Keratinocyte (primary cell): ENCODE measurements at regions not wholly inside any gene's neighbourhood (a gene's known extent, or its start where the extent isn't known, plus 50 kb on each side); places are given as distances from the start of the nearest gene placed in this dataset.

ENCODE experiments used
- DNase-seq: peaks from one replicate; pipeline ENCODE4 v3.0.0-alpha.2; 2011; ENCODE audit warnings: low read depth, missing footprints, low spot score
- FAIRE-seq: peaks from 2 replicates; lab custom pipeline; 2011; peaks lifted over from hg19 to GRCh38; lab: Jason Lieb, UNC
- H2AFZ ChIP-seq: 2 replicates; pipeline ENCODE4 v1.6.0; 2012; ENCODE audit warnings: low read length, control low read depth, inconsistent platforms; ENCODE audit not compliant: control insufficient read depth
- H3K27ac ChIP-seq: 2 replicates; pipeline ENCODE4 v1.5.1; 2011; ENCODE audit warnings: low read length; ENCODE audit not compliant: control insufficient read depth, insufficient read depth
- H3K27me3 ChIP-seq: 3 replicates; pipeline ENCODE4 v1.6.0; 2011; ENCODE audit warnings: low read length; ENCODE audit not compliant: control insufficient read depth, insufficient read depth; ENCODE audit errors: extremely low read depth
- H3K36me3 ChIP-seq, 2 experiments: 2 replicates in 1 of 2; 3 replicates in 1 of 2; pipeline ENCODE4 v1.5.1; 2011; ENCODE audit warnings: low read length in 2 of 2, mild to moderate bottlenecking in 1 of 2; ENCODE audit not compliant: control insufficient read depth in 2 of 2, insufficient read depth in 2 of 2; ENCODE audit errors: extremely low read depth in 1 of 2
- H3K4me1 ChIP-seq: 3 replicates; pipeline ENCODE4 v1.5.1; 2011; ENCODE audit warnings: low read length; ENCODE audit not compliant: control insufficient read depth, insufficient read depth; ENCODE audit errors: extremely low read depth
- H3K4me2 ChIP-seq: 3 replicates; pipeline ENCODE4 v1.6.0; 2011; ENCODE audit warnings: low read depth, low read length; ENCODE audit not compliant: control insufficient read depth, insufficient read depth; ENCODE audit errors: extremely low read depth
- H3K4me3 ChIP-seq, 3 experiments: fragments of 200-600 bp in 1 of 3; sonication (generic) in 1 of 3; 2 replicates in 2 of 3; 3 replicates in 1 of 3; pipeline ENCODE4 v1.5.1; 2011 to 2016; ENCODE audit warnings: low read length in 3 of 3, mild to moderate bottlenecking in 3 of 3, control low read depth in 2 of 3, inconsistent platforms in 1 of 3, low read depth in 1 of 3, mixed read lengths in 1 of 3, mixed run types in 1 of 3, moderate library complexity in 1 of 3; ENCODE audit not compliant: control insufficient read depth in 2 of 3, insufficient read depth in 2 of 3; ENCODE audit errors: extremely low read depth in 1 of 3
- H3K79me2 ChIP-seq: 2 replicates; pipeline ENCODE4 v1.6.0; 2012; ENCODE audit warnings: low read length; ENCODE audit not compliant: control insufficient read depth, insufficient read depth
- H3K9ac ChIP-seq: 3 replicates; pipeline ENCODE4 v1.6.0; 2011; ENCODE audit warnings: low read length; ENCODE audit not compliant: control insufficient read depth, insufficient read depth; ENCODE audit errors: extremely low read depth
- H3K9me1 ChIP-seq: 3 replicates; pipeline ENCODE4 v1.6.0; 2011; ENCODE audit warnings: low read length; ENCODE audit not compliant: control insufficient read depth, insufficient read depth; ENCODE audit errors: extremely low read depth
- H3K9me3 ChIP-seq: 2 replicates; pipeline ENCODE4 v1.5.1; 2012; ENCODE audit warnings: low read depth, low read length; ENCODE audit not compliant: control insufficient read depth
- H4K20me1 ChIP-seq: 3 replicates; pipeline ENCODE4 v1.6.0; 2011; ENCODE audit warnings: low read length; ENCODE audit not compliant: control insufficient read depth, insufficient read depth; ENCODE audit errors: extremely low read depth
- EZH2 ChIP-seq: IDR thresholded peaks from one replicate; pipeline ENCODE4 v1.6.1; 2012; ENCODE audit warnings: inconsistent platforms, mild to moderate bottlenecking, low read length, moderate library complexity
- dilution Hi-C: fragments of 300-500 bp; cut with MboI; formaldehyde crosslinking; loops from one replicate; pipeline ENCODE4 v1.7.0; 2020; ENCODE audit warnings: low sequenced_read_pairs; ENCODE audit not compliant: extremely low pct_ligation_motif_present
- TF ChIP-seq, protein P1 (sequence below), 3 experiments: IDR thresholded peaks in 1 of 3; conservative IDR thresholded peaks in 1 of 3; optimal IDR thresholded peaks in 1 of 3; 2 replicates in 2 of 3; 3 replicates in 1 of 3; pipeline versions ENCODE3 to v1.5.1; 2011; ENCODE audit warnings: low read length in 3 of 3, mild to moderate bottlenecking in 3 of 3, moderate library complexity in 2 of 3, control low read depth in 1 of 3, inconsistent platforms in 1 of 3; ENCODE audit not compliant: insufficient read depth in 2 of 3; ENCODE audit errors: extremely low read depth in 1 of 3

DNA sequence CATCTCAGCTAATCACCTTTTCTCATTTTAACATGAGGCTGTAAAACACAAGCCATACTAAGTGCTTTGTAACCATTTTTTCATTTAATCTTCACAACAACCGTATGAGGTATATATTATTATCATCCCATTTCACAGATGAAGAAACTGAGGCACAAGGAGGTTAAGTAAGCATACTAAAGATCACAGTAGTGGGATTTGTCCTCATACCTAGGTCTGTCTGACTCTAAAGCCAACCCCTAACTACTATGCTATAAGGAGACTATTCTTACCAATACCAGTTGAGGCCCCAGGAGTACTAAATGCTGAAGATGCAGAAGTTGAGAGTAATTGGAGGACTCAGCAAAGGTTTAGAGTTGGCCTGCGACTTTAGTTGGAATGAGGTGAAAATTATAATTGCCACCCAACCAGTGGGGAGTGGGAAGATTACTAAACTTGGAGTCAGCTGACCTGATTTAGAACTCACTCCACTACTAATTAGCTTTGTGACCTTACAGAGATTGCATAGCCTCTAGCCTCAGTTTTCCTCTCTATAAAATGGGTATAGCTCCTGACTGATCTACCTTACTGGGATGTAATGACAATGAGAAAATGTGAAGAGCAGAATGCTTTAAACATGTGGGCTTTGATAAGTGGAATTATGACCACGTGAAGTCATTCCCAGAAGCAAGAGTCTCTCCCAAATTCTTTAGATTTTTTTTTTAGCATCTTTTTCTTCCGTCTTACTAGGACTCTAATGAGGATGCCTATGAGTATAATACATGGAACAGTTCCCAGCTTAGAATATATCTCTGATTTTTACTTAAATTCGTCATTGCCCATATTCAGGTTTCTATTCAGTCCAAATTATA lies 85.8 kb upstream of the IPO9 start:
- Histone ChIP-seq H3K36me3 (peaks cover 6 to 30% of the 10 kb centered on the region in 2 experiments), H3K27me3 (no peaks in the 10 kb centered on the region), H3K27ac (no peak overlapping the region), H2AFZ (no peak overlapping the region), H3K9me3 (no peaks in the 10 kb centered on the region), H3K9ac (no peak overlapping the region), H3K4me1 (peaks cover 40% of the 10 kb centered on the region), H3K4me2 (no peak overlapping the region), H3K79me2 (peaks cover 91% of the 10 kb centered on the region), H4K20me1 (no peaks in the 10 kb centered on the region), H3K4me3 (no peak overlapping the region), H3K9me1 (peaks cover 2% of the 10 kb centered on the region)
- dilution Hi-C loops, result no loop called here
- DNase-seq (no peak), FAIRE-seq (no peak)
- no peak for TF ChIP-seq EZH2
- TF ChIP-seq, protein P1, sequence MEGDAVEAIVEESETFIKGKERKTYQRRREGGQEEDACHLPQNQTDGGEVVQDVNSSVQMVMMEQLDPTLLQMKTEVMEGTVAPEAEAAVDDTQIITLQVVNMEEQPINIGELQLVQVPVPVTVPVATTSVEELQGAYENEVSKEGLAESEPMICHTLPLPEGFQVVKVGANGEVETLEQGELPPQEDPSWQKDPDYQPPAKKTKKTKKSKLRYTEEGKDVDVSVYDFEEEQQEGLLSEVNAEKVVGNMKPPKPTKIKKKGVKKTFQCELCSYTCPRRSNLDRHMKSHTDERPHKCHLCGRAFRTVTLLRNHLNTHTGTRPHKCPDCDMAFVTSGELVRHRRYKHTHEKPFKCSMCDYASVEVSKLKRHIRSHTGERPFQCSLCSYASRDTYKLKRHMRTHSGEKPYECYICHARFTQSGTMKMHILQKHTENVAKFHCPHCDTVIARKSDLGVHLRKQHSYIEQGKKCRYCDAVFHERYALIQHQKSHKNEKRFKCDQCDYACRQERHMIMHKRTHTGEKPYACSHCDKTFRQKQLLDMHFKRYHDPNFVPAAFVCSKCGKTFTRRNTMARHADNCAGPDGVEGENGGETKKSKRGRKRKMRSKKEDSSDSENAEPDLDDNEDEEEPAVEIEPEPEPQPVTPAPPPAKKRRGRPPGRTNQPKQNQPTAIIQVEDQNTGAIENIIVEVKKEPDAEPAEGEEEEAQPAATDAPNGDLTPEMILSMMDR (optimal IDR thresholded peaks at IDR 0.05 in 1 of 3, IDR thresholded peaks at IDR 0.05 in 1 of 3, conservative IDR thresholded peaks at IDR 0.05 in 1 of 3; ENCODE audit: extremely low read depth in 1 of 3, insufficient read depth in 2 of 3, low read length in 3 of 3), result no peak

GRCh38 chr1:201745023-201745422 lies 83.9 kb upstream of the IPO9 start:
- no peak overlapping the region for H3K9ac ChIP-seq
- H3K27ac ChIP-seq, result no peak overlapping the region
- H3K79me2 ChIP-seq, result peaks cover 99% of the 10 kb centered on the region
- H3K4me2 ChIP-seq, result no peak overlapping the region
- dilution Hi-C loops, result no loop called here
- no peaks in the 10 kb centered on the region for H4K20me1 ChIP-seq
- peaks cover 46% of the 10 kb centered on the region for H3K4me1 ChIP-seq
- no peaks in the 10 kb centered on the region for H3K27me3 ChIP-seq
- FAIRE-seq (no peak), DNase-seq (no peak)
- no peak for TF ChIP-seq EZH2
- TF ChIP-seq, protein P1 (optimal IDR thresholded peaks at IDR 0.05 in 1 of 3, IDR thresholded peaks at IDR 0.05 in 1 of 3, conservative IDR thresholded peaks at IDR 0.05 in 1 of 3; ENCODE audit: extremely low read depth in 1 of 3, insufficient read depth in 2 of 3, low read length in 3 of 3), result no peak
- H3K9me1 ChIP-seq, result peaks cover 2% of the 10 kb centered on the region
- H3K4me3 ChIP-seq, result no peak overlapping the region
- H2AFZ ChIP-seq, result no peak overlapping the region
- H3K36me3 ChIP-seq, result peaks cover 6 to 30% of the 10 kb centered on the region in 2 experiments
- H3K9me3 ChIP-seq, result no peaks in the 10 kb centered on the region
